SW480 (cell line): ENCODE measurements at regions not wholly inside any gene's neighbourhood (a gene's known extent, or its start where the extent isn't known, plus 50 kb on each side); places are given as distances from the start of the nearest gene placed in this dataset.

Experiments used
- DNase-seq: peaks from one replicate; pipeline ENCODE4 v3.0.0-alpha.2; 2016; ENCODE audit warnings: low spot score

DNA sequence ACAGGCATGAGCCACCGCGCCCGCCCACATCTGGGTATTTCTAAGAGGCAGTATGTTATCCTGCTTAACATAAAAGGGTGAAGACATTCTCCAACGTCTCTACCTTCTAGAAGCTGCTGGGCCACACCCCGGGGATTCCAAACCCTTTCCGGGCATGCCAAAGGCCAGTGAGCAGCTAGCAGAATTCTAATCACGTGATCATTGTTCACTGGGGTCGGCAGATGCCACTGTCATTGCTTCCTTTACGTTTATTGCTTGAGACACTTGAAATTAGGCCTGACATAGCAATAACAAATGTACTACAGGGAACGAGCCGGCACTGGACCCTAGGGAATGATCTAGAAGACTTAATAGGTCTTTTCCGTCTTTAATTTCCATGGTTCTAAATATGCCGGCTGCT lies 141.2 kb upstream of the ZFHX3 start:
- no peak for DNase-seq

DNA sequence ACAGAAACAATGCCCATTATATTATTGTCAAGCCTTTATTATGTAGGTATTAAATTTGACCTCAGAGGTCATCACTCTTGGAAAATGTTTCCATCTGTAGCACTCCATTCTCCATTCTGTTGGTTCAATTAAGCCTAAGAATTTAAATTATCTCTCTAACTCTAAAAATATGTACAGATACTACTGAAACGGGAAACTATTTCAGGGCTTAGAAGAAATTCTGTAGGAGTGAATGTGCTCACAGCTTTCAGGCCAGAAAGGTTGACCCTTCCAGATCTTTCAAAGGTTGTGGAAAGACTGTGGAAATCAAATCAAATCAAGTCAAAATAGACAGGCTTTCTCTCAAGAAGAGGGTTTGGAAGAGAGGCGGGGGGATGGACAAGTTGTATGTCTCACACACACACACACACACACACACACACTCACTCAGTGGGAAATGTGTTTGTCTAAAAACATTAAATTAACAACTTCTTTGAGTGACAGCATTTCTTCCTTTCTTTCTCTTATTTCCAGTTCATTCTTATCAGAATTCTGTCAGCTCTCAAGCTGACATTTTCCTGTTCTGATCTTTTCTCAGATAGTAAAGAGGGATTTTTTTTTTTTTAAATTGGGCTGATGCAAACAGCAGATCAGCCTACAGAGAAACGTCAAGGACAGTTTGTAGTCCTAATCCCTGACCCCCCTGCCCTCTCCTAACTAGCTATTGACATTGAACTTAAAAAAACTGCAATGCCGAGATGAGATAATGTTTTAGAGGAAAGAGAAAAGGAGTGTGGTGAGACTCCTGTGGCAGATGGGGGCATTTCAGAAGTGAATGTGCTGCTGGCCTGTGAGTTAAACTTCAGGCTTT lies 139.0 kb upstream of the ZFHX3 start:
- no peak for DNase-seq

DNA sequence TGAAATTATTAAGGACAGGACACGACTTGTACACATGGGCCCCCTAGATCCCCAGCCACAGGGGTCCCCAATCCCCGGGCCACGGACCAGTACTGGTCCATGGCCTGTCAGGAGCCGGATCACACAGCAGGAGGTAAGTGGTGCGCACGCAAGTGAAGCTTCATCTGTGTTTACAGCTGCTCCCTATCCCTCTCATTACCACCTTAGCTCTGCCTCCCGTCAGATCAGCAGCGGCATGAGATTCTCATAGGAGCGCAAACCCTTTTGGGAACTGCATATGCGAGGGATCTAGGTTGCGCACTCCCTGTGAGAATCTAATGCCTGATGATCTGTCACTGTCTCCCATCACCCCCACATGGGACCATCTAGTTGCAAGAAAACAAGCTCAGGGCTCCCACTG lies 137.8 kb upstream of the ZFHX3 start:
- DNase-seq: no peak

DNA sequence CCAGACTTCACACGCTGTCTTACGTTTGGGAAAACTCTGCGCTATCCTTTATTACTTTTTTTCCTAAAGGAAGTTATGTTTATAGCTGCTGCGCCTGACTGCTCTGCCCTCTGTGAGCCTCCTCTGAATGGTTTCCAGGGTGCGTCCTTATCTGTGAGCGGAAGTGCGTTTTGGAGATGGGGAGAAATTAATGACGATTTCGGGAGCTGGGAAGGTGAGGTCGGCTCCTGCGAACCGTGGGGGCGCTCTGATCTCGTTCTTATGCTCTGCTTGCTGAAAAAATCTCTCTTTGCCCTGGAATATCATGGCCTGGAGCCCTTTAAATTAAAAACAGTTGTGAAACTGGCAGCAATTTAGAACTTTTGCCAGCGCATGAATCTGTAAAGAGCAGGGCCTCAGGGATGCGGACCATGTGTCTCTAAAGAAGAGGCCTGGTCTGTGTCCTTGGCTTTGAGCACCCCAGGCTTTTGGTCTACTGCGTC lies 135.7 kb upstream of the ZFHX3 start:
- no peak for DNase-seq

DNA sequence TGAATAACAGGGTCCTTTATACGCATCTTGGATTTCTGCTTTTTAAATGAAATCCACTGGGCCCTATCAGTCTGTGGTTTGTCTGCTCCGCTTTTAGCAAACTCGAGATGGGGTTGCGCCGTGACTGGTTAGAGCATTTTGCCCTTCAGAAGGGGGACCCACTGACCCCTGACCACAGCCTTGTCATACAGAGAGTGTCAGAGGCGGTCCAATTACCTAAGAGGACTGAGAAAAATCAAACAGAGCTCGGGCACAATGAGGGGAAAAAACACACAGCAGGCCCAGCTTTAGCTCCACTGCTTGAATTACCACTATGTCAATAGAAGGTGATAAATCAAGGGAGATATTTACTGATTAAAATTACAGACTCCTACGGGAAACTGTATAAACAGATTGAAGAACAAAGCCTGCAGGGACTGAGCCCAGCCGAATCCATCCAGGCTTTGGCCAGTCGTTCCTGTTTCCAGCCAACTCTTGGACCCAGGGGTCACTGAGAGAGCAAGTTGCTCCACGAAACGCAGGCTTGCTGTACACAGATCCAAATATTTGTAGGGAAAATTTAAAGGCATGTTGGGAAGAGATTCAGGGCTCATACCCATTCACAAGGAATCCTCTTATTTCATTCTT lies 131.9 kb upstream of the ZFHX3 start:
- DNase-seq: no peak

DNA sequence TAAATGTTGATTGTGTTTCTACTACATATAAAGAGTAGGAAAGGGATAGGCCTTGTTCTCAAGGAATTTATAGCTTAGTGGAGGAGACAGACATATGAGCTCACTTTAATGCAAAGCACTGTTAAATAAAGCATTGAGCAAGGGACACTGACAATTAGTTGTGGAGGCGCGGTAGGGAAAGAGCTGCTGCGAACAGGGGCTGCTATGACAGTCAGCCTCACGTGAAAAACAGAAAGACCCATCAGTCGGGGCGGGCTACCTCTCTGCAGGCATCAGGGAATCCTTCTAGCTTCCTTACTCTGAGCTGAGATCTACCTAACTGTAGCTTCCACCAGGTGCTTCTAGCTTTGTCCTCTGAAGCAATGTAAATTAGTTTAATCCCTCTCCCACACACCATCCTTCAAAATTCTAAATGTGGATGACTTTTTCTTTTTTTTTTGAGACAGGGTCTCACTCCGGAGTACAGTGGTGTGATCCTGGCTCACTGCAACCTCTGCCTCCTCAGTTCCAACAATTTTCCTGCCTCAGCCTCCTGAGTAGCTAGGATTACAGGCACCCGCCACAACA lies 129.9 kb upstream of the ZFHX3 start:
- DNase-seq: no peak

DNA sequence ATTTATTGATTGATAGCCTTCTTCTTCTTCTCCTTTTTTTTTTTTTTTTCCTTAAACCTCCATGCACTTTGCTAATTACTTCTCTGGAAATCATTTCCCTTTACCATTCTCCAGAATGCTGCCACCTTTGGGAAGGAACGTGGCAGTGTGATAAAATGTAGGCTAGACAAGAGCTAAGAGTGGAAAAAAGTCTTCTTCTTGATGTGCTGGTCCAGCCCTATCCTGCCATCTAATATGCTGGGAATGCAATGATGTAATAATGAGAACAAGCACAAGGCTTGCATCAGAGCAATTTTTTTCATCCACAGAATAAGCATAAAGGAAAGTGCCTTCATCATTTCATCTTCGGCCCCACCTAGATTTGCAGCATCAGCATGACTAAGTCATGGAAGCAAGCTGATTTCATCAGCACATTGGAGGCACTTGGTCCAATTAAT lies 128.7 kb upstream of the ZFHX3 start:
- peak; percentile 54 for DNase-seq

DNA sequence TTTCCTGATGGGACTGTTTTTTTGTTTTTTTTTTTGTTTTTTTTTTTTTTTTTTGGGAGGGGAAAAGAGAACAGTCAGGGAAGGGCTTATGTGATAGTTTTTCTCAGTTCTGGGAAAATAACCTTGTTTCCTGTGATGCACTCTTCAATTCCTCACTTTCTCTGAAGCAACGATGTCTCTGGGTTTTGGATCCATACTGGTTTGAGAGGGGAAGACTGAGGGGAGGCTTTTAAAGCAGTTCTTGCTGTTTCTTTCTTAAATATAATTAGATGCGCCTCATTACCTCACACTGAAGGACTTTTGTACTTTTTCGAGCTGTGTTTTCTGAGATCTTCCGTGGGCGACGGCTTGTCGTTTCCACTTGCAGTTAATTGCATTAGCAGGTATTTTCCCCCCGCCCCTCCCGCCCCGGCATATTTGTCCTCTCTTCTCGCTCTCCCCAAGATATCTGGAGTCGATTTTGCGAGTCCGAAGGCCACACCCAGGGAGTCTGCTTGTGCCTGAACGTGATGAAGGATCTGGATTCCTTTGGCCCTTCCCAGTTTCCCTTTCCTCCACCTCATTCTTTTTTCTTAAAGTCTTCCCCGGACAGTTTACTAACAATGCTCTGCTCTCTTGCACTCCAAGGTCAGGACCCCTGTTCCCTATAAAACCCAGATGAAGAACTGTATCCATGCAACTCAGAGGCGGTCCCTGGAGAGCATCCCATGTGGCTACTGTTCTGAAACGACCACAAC lies 125.2 kb upstream of the ZFHX3 start:
- DNase-seq: no peak

DNA sequence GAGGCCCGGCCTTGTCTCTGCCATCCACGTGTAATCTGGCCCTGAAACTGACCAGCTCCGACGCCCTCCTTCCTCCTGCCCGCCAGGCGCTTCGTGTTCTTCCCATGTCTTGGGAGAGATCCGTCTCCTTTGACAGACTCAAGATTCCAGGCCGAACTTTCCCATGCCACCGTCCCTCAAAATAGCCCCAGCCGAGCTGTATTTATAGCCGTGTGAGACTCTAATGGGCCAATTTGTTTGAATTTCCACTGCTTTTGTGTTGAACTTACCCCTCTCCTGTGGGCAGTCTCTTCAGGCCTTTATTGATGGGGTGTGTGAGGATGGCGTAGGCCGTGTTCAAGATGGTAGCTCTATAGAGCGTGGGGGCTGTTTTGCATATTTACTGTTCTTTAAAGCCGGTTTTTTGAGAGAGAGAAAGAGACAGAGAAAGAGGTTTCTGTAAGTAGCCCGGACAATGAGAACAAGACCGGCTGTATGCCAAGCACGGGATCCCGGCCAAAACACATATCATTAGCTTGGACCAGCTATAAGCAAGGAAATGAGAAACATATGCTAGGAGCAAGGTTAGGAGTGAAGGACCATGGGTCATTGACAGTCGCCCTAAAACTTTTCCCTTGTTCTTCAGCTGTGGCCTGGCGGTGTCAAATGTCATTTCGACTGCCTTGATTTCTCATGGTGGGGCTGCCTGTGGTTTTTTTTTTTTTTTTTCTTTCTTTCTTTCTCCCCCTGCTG lies 124.5 kb upstream of the ZFHX3 start:
- DNase-seq: no peak

DNA sequence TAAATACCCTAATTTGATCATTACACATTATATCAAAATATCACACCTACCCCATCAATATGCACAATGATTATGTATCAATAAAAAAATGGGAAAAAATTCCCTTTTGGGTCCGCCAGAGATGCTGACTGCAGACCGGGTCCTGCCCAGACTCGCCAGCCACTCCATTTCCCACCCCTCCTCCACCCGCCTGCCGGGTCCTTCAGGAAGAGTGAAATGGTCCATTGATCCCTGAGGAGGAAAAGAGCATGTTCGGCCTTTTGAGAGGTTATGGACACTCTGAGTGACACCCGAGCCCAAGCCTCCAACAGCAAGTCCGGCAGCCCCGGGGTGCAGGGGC lies 123.9 kb upstream of the ZFHX3 start:
- DNase-seq: no peak

DNA sequence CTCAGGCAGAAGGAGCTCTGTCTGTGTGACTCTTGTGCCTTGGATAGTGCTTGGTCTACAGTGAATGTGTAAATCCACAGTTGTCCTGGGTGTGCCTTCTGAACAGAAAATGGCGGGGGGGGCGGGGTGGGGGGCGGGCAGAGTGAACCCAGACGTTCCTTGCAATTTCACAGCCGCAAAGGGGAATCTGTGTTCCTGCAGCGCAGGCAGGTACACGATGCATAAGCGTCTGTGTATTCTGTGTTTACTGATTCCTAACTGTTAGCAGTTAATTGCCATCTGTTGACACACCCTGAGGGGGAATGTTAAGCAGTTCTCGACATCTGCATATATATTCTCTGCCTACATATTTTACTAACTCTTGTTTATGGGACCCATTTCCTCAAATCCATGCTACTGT lies 123.5 kb upstream of the ZFHX3 start:
- DNase-seq: peak; percentile 60

DNA sequence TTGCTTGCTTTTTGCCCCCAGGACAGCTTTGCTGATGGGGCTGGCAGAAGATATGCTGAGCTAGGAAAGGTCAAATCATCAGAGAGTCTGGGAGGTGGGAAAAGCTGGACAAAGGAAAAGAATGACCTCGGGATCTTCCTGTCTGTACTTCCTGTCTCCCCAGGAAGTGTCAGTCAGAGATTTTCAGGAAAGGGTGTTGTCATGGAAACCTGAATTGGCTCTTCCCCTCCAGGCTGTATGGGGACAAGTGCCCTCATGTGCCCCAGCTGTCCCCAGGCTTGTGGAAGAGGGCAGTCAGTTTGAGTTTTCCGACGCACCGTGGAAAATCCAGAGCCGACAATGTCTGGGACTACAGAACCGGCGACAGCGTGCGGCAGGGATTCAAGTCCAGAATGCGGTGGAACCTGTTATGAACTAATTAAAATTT lies 122.7 kb upstream of the ZFHX3 start:
- no peak for DNase-seq

DNA sequence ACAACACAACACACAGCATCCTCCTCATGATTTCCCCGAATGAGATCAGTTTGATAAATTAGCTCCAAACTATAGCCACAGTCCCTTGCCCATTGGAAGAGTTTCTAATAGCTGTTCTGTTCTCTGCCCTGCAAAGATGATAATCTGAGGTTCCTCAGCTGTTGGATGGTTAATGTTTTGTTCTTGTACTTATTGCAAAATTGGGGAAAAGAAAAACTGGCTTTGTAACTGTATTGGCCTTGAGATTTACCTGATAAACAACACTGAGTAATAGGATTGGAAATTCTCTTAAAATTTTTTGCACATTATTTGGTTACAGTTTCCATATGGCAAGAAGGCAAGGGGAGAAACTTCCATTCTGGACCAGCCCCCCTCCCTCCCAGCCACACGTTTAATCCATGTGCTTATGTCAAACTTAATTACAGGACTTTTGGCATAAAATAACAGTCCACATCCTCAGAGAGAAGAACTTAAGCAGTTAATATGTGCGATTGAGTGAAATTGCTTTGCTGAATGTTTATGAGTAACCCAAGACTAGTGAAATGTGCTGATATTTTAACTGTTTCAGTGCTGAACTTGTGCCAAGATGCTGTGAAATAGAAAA lies 119.1 kb upstream of the ZFHX3 start:
- no peak for DNase-seq

DNA sequence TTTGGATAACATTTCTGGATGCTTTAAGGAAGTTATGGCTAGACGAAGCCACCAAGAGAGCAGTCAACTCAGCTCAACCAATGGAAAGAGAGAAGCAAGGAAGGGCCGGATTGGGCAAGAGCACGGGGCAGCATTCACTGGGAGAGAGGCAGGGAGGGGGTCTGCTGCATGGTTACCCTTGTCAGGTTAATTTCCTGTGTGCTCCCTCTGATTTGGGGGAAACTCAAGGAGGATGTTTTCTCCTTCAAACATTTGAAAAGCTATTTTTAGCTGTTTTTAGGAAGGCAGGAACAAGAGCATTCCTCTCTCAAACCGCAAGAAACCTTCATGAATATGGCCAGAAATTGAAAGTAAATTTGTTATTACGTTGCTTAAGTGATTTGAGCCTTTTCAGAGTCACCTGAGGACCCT lies 118.5 kb upstream of the ZFHX3 start:
- no peak for DNase-seq

DNA sequence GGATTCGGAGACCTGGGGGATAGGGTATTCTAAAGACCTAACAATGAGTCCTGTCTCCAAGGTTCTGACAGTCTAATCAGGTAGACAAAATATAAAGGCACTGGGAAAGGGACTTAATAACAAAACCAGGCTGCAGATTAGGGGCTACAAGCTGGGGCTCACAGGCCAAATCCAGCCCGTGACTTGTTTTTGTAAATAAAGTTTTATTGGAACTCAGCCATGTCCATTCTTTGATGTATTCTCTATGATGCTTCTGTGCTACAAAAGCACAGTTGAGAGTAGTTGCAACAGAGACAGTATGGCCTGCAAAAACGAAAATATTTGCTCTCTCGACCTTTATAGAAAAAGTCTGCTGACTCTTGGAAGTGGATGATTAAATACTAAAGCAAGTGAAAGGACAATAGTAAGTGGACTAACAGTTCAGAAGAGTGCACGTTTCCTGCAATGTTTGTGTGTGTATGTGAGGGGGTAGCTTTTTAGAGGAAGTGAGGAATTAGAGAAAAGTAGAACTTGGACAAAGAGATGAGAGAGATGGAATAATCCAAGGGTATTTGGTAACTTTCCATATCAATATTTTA lies 115.4 kb upstream of the ZFHX3 start:
- DNase-seq: no peak

DNA sequence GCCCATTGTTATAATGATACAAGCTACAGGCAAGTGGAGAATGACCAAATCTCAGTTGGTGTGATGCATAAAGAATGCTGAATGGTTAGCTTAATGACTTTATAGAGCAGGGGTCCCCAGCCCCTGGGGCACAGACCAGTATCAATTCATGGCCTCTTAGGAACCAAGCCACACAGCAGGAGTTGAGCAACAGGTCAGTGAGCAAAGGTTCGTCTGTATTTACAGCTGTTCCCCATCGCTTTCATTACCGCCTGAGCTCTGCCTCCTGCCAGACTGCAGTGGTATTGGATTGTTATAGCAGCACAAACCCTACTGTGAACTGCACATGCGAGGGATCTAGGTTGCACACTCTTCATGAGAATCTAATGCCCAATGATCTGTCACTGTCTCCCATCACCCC lies 114.0 kb upstream of the ZFHX3 start:
- DNase-seq: no peak

DNA sequence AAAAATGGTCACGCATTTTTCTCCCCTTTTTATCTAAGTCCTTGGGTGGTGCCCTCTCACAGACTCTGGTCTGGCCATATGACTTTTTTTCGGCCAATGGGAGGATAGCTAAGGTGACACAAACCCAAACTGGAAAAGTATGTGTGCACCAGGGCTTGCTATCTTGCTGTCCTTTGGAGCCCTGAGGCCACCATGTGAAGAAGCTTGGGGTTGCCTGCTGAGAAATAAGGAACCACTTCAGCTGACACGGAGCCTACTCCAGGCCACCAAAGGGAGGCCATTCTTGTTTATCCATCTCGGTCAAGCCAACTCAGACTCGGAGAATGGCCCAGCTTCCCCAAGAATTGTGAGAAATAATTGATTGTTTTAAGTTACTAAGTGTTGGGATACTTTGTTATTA lies 111.4 kb upstream of the ZFHX3 start:
- no peak for DNase-seq

DNA sequence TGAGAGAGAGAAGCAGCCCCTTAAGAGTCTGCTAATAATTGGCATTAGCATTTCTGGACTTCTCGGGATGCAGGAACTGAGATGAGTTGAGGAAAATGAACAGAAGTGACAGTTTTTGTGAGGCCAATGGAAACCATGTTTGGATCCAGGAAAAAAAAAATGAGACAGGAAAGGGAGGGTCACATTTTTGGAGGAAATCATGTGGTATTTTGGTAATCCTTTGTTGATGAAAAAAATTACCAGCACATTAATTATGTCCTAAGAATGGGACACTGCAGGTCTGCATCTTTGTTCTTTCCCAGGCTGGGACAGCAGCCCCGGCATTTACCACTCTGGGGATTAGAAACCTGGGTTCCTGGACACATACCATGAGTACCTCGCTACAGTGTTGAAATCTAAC lies 109.9 kb upstream of the ZFHX3 start:
- no peak for DNase-seq

DNA sequence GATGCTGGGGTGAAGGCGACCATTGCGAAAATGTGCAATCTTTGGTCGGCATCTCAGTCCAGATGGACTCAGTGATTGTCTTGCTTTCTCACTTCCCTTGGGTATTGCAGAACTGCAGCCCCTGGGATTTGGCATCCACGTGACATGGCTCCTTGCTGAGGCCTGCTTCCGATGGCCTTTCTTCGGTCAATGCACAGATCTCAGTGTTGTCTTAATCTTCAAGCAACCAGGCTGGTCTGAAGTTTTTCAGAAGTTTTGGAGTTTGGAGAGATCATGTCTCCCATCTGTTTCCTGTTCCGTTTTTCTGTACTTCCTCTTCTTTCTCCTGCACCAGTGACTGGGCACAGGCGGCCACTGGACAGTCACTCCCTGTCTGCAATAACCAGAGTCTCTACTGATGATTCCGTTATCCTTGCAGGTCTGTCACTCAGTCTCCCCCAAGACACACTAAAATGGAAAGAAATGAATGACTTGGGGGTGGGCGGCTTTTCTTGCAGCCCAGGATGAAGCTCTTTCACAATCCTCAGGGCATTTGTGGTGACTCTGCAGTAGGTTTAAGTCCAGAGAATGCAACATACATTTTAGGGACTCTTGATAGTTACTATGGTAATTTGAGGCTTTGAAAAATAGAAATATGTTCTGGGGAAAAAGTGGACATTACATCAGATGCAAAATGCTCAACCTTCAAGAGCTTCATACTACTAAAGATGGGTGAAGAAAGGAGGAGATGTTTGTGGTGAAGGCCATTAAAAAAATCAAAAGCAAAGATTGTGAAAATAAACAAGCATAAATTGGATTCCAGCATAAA lies 106.3 kb upstream of the ZFHX3 start:
- DNase-seq: no peak

DNA sequence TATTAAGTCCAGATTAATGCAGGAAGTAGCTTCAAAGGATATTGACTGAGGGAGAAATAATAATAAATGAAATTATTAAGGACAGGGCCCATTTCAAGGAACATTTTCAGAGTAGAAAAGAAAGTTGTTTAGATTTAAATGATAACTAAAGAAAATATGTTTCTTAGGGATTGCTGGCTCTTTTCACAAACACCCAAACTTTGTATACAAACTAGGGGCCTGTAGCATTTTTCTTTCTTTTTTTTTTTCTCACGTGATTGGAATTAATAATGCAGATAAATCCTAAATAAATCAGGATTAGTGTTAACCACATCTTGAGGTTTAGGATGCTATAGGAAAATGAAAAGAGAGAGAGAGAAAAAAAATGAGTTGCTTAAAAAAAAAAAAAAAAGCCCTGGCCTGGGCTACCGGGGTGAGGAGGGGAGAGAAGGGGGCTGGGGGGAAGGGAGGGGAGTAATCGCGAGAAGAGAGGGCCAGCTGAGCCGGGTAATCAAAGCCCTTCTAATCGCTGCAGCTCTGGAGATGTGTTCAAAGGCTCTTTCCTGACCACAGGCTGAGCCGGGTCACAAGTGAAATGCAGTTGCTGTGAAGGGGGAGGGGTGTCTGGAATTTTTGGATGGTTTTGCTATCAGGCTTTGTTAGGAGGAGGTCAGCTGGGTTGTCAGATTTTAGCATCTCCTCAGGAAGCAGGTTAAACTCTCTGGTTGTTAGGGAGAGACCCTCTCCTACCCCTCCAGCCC lies 104.6 kb upstream of the ZFHX3 start:
- peak; percentile 77 for DNase-seq
